GM21825 (cell line): ENCODE measurements at regions not wholly inside any gene's neighbourhood (a gene's known extent, or its start where the extent isn't known, plus 50 kb on each side); places are given as distances from the start of the nearest gene placed in this dataset.
"Not testable (repeated sequence)": the region's sequence is repeated elsewhere in the genome, so short reads cannot be mapped to it uniquely, and the experiment has no call there.

ENCODE experiments used
- ATAC-seq: cut with Tn5 transposase; IDR thresholded peaks from one replicate; pipeline ENCODE4 v1.9.1; 2021; ENCODE audit warnings: mild to moderate bottlenecking, moderate library complexity; ENCODE audit not compliant: unreplicated experiment

GRCh38 chr1:185478877-185479276, 161.8 kb upstream of the IVNS1ABP start:
- ATAC-seq, result no peak

- no peak for ATAC-seq
These were observed 160.9 kb upstream of the IVNS1ABP start for GRCh38 chr1:185477638-185478580.

GRCh38 chr1:185474440-185475149, 157.6 kb upstream of the IVNS1ABP start:
- no peak for ATAC-seq

- ATAC-seq, result no peak
These were observed 156.1 kb upstream of the IVNS1ABP start for GRCh38 chr1:185473186-185473585.

GRCh38 chr1:185468626-185469025, 151.6 kb upstream of the IVNS1ABP start:
- no peak for ATAC-seq

- ATAC-seq, result no peak
These were observed 150.1 kb upstream of the IVNS1ABP start for GRCh38 chr1:185467122-185467521.

GRCh38 chr1:185464777-185465176, 147.7 kb upstream of the IVNS1ABP start:
- ATAC-seq, result no peak

GRCh38 chr1:185463433-185463832, 146.4 kb upstream of the IVNS1ABP start:
- ATAC-seq, result no peak

- no peak for ATAC-seq
These were observed 146.0 kb upstream of the IVNS1ABP start for GRCh38 chr1:185463011-185463410.

- ATAC-seq, result not testable (repeated sequence)
These were observed 143.7 kb upstream of the IVNS1ABP start for GRCh38 chr1:185460723-185461122.

- ATAC-seq, result no peak
These were observed 142.1 kb upstream of the IVNS1ABP start for GRCh38 chr1:185459141-185459540.

- ATAC-seq, result no peak
These were observed 141.6 kb upstream of the IVNS1ABP start for GRCh38 chr1:185458670-185459069.

GRCh38 chr1:185453496-185454192, 136.6 kb upstream of the IVNS1ABP start:
- ATAC-seq, result no peak

GRCh38 chr1:185450917-185451316, 133.9 kb upstream of the IVNS1ABP start:
- no peak for ATAC-seq

- ATAC-seq, result no peak
These were observed 133.2 kb upstream of the IVNS1ABP start for GRCh38 chr1:185450060-185450788.

GRCh38 chr1:185449378-185450059, 132.5 kb upstream of the IVNS1ABP start:
- ATAC-seq, result no peak

GRCh38 chr1:185448591-185449186, 131.6 kb upstream of the IVNS1ABP start:
- ATAC-seq, result no peak

- ATAC-seq, result no peak
These were observed 129.1 kb upstream of the IVNS1ABP start for GRCh38 chr1:185446131-185446530.

GRCh38 chr1:185445594-185445993, 128.6 kb upstream of the IVNS1ABP start:
- no peak for ATAC-seq

GRCh38 chr1:185444676-185445075, 127.6 kb upstream of the IVNS1ABP start:
- ATAC-seq, result no peak
